ENCODE measurements at regions not wholly inside any gene's neighbourhood (a gene's known extent, or its start where the extent isn't known, plus 50 kb on each side); places are given as distances from the start of the nearest gene placed in this dataset.

GRCh38 chr4:31160146-31160545 is 440.0 kb downstream of the PCDH7 start:
- TF ChIP-seq CTCF (IDR thresholded peaks at IDR 0.05) (no peak), POLR2AphosphoS5 (IDR thresholded peaks at IDR 0.05) (no peak), POLR2A (IDR thresholded peaks at IDR 0.05; ENCODE audit: low read depth) (no peak)
